RPMI8226 (cell line): ENCODE measurements at regions not wholly inside any gene's neighbourhood (a gene's known extent, or its start where the extent isn't known, plus 50 kb on each side); places are given as distances from the start of the nearest gene placed in this dataset.
A peak's percentile ranks its signal among the peaks of the same experiment; 100 is the strongest.
"Not testable (repeated sequence)": the region's sequence is repeated elsewhere in the genome, so short reads cannot be mapped to it uniquely, and the experiment has no call there.

Experiments used
- DNase-seq: peaks from one replicate; pipeline ENCODE4 v3.0.0-alpha.2; 2015

DNA sequence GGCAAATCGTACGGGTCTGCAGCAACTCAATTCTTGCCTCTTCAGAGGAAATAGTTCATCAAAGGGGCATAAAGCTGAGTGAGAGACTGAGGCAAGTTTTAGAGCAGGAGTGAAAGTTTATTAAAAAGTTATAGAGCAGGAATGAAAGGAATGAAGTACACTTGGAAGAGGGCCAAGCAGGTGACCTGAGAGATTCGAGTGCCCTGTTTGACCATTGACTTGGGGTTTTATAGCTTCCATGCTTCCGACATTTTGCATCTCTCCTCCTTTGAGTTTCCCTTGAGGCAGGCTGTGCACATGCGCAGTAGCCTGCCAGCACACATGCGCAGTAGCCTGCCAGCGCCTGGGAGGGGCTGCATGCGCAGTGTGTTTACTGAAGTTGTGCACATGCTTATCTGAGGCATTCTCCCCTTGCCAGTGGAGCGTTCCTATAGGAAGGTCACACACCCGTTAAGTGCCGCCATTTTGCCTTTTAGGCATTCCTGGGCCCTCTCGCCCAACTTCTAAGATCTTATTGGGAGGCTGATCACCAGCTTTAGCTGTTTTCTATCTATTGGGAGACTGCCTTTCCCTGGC, 265.5 kb upstream of the MGAT5 start:
- no peak for DNase-seq

DNA sequence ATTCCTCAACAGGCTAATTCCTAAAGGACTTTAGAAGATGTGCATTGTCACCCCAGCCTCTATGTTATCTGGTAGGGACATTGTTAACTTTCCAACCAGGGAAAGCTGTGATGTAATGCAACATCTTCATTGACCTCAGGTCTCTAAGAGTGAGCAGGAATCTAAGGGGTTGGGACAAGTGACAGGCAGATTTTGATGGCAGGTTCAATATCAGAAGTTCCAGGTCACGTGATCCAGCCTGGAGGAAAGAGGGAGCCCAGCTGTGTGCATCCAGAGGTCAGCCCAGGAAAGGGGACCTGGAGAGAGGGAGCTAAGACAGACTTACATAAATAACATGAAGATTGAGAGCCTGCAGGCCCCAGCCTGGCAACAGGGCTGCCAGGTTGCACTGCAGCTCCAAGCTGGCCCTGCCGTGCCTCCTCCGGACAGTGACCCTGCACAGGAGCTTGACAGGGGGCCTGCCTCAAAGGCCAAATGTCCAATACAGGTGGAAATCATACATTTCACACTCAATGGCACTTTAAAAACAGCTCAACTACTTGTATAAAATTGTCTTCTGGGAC, 262.2 kb upstream of the MGAT5 start:
- no peak for DNase-seq

DNA sequence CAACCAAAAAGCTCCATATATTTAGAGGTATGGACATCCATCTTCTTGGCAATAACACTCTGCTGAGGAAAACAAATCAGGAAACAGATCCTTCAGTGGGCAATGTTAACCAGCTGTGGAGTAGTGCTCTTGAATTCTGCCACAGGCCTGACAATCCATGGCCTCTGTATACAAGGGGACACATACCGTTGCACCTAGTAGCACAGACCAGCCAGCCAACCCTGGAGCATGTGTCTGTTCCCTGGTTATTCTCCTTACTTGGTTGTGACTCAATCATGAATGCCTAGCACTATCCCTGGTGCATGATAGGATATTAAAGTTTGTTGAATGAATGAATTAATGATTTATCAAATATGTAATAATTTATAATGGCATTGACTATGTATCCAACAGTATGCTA, 261.4 kb upstream of the MGAT5 start:
- DNase-seq, result no peak

DNA sequence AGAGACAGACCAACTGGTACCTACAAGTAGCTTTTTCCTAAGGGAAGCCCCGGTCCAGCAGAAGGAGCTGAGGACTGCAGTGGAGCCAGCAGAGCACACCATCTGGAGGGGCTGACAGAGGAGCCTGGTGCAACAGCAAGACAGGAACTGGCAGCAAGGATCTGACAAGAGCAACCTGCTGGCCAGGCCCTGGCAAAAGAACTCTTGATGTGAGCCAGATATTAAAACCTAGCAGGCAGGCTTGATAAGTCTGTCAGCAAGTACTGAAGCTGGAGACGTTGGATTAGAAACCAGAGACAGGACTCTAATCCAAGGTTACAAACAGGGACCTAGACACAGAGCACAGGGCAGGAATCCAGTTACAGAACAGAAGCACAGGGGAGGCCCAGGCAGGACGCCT, 260.7 kb upstream of the MGAT5 start:
- no peak for DNase-seq

DNA sequence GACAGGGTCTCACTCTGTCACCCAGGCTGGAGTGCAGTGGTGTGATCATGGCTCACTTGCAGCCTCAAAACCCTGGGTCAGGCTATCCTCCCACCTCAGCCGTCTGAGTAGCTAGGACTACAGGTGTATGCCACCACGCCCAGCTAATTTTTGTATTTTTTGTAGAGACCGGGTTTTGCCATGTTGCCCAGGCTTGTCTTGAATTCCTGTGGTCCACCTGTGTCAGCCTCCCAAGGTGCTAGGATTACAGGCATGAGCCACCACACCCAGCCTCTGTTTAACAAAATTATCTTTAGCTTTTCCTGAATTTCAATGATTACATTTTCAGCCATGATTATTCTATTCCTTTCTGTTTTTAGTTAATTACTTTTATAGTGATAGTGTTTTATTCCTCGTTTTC, 255.1 kb upstream of the MGAT5 start:
- DNase-seq, result not testable (repeated sequence)

DNA sequence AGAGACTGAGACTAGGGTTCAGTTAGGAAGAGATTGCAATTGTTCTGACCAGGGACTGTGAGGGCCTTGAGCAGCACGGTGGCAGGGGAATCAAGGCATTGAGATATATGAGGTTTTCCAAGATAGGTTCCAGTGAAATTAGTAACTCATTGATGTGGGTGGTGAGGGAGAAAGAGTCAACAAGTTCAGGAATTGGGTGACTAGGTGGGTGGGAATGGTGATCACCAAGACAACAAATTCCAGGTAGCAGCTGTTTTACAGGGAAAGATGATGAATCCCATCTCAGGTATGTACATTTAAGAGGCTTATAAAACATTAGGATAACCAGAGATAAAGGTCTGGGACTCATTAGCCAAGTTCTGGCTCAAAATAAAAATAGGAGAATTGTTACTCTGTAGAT, 251.5 kb upstream of the MGAT5 start:
- no peak for DNase-seq

DNA sequence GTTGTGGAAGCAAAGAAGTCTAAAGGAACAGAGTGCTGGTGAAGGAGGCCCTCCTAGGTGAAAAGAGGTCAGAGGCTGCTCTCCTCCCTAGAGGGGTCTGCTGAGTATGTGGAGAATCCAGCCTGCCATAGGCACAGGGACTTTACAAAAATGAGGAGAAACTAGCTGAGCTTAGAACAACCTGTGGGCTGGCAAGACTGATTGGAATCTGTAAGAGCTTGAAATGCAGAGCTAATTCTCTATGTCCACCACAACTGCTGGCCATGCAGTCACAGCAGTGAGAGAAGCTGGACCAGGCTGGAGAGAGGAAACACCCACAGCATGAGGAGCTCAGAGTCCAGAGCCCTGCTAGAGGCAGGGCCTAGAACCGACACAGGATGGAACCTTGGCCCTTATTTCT, 251.0 kb upstream of the MGAT5 start:
- DNase-seq, result no peak

DNA sequence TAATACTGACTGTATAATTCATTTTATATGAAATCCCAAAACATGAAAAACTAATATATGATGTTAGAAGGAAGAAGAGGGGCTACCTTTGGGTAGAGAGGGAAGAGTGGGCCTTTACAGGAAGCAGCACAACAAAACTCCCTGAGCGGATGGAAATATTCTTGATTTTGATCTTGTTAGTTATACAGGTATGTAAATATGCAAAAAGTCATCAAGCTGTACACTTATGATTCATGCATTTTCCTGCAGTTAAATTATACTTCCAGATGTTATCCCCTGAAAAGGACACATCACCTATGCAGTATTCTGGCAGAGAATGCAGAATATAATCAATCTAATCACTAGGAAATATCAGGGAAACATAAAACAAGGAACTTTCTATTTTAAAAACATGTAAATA, 249.4 kb upstream of the MGAT5 start:
- no peak for DNase-seq

DNA sequence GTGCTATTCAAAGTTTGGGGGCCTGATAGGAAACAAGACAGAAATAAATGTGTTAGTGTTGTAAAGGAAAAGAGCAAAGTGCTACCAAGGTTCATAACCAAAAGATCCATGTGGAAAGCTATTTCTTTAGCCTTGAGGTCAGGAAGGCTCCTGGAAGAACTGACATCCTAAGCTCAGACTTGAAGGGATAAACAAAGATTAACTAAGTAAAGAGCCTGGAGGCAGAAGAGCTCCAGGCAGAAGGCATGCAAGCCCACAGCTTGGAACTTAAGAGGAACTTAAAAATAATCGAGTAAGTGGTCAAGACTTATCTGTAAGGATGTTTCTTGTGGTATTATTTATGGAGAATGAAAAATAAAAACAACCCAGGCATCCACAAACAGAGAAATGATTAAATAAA, 245.0 kb upstream of the MGAT5 start:
- DNase-seq, result no peak

DNA sequence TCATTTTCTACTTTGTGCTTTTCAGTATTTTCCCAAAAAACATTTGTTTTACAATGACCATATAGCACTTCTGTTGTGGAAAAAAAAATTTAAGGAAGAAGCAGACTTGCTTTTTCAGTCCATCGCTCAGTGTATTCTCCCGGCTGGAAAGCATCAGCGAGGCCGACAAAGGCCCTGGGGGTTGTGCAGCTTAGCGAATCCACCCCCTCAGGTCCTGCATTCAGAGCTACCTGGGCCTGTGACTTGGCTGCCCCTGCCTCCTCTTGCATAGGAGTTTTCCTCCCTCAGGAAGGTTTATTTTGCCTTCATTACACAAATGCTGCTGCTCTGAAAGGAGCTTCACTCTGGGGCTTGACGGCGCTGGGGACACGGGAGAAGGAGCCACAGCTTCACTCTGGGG, 244.4 kb upstream of the MGAT5 start:
- no peak for DNase-seq

DNA sequence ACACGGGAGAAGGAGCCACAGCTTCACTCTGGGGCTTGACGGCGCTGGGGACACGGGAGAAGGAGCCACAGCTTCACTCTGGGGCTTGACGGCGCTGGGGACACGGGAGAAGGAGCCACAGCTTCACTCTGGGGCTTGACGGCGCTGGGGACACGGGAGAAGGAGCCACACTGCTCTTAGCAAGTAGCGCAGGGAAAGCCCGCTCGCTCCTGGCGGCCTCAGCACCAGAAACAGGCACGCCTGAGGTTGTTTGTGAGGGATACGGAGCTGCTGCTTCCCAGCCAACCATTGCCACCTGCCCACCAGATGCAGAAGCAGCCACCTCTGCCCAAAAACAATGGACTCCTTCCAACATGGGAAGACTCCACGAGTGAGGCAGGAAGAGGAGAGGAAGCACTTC, 244.0 kb upstream of the MGAT5 start:
- DNase-seq, result not testable (repeated sequence)

DNA sequence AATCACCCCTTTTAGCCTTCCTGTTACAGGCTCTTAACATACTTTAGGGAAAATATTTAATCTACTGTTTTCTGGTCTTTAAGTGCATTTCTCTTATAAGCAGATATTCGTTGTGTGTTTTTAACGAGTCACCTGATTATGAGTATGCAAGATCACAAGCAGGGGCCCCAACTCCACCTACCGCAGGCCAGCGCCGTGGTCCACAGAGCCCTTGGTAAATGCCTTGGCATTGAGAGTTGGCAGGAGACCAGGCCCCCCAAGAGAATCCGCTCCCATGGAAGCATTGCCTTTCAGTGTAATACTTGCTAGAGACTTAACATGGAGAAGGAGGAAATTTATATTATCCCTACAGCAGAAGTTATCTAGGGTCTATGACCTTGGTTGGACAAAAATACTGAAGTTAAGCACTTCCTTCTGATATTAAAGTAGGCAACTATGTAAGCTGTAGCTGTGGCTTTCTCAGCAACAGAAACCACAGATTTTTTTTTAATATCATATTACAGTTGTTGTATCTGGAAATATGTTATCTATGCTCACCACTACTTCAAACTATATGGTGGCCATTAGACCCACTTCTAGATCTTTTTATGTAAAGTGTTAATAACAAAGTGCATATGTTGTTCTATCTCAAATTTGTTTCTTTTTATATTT, 241.8 kb upstream of the MGAT5 start:
- no peak for DNase-seq

DNA sequence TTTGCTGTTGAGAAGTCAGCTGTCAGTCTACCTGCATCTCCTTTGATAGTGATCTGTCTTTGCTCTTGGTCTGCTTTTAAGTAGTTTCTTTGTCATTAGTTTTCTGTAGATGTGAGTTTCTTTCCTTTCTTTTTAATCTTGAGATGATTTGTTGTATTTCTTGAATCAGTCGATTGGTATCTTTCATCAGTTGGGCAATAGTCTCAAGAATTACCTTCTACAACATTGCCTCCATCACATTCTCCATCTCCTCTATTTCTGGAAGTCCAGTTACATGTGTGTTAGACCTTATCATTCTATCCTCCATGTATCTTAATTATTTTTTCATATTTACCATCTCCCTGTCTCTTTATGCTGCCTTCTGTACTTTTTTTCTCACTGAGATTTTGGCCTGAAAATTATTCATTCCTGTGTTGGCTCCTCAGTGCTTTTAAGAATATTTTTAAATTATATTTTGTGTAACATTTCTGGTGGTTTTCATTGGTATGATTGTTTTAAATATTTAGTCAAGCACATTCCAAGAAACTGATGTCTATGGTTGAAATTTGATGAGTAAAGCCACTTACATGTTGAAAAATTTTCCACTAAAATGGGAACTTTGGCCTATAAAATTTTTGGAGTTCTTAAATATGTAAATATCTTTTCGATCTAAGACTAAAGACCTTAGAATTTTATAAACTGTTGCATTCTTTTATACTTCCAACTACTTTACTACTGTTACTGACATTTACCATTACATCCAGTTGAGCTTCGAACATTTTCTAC, 239.5 kb upstream of the MGAT5 start:
- no peak for DNase-seq

DNA sequence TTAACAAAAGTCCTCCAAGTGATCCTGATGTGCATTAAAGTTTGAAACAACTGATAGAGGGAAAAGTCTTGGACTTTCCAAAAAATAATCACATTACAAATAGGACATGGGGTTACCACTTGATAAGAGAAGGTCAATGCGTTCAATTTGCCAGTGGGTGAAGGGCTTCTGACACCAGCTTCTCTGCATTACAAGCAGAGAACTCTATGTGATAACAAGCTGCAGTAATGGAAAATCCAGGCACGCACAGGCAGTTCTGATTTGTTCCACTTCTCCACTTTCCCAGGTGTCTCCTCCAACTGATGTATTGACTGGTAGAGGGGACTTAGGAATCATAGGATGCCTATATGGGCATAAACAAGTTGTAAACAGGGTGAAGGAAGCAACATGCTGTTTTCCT, 234.0 kb upstream of the MGAT5 start:
- no peak for DNase-seq

DNA sequence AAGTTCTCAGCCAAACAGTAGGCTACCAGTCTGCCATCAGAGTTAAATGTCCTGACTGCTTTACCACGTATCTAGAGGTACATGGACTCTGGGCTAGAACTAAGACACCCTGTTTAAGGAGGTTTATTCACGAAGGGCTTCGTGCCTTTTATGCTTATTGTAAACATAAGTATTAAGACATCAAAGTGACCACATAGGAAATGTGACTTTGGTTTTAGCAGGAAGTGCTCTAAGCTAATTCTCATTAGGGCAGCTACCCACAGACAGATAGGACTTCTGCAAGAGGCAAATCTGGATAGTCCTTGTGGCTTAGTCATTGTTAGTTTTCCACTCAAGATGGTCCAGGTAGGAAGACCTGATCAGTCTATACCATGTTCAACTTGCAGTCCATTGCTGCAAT, 233.3 kb upstream of the MGAT5 start:
- peak; percentile 10 for DNase-seq

DNA sequence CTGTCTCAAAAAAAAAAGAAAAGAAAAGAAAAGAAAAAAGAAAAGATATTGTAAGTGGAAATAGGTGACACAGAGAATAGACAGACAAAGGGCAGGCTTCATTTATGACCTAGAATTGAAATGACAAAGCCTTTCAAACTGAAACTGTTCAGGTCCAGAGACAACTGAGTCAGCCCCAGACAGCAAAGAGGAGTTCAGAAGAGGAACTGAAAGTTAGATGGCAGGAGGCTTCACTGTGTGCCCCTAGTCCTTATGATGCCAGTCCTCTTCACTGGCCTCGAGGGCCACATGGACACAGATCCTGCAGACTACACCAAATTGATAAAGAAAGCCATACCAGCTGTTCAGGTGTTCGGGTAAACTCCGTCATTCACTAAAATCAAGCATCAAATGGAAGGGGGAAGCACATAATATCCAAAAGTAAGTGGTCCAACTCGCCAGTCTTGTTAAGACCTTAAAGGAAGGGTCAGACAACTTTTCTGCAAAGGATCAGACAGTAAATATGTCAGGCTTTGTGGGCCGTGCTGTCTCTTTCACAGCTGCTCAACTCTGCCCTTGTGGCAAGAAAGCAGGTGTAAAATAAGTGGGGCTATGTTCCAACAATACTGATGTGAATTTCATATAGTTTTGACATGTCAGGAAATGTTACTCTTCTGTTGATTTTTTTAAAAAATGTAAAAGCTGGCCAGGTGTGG, 231.9 kb upstream of the MGAT5 start:
- DNase-seq, result peak; percentile 91

DNA sequence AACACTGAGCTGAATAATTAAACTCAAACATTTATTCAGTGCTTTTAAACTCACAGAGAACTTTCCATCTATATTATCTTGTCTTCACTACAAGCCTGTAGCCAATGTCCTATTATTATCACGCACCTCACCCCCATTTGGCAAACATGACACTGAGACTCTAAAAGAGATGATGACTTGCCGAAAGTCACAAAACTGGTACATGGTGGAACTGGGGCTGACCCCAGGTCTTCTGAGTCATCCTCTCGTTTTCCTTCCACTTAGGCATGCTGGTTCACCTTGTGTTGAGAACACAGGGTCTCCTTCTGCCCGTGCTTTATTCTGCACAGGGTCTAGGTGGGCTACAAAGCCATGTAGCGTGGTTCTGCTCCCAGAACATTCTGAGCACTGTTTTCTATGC, 230.0 kb upstream of the MGAT5 start:
- peak; percentile 73 for DNase-seq

DNA sequence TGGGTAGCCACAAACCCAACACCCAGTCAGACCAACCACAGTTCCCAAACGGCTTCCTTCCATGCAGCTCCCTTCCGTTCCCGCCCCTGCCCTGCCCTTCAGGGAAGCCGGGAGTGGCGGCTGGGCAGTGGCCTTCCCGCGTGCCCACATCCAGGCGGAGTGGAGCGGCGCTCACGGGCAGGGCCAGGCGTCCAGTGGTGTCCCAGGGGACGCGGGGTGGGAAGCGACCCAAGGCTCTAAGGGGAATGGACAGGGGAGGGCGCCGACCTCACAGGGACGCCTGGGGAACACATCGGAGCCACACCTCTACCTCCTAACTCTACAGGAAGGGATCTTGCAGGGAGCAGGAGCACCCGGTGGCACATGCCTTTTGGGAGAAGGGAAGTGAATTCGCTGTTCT, 225.9 kb upstream of the MGAT5 start:
- no peak for DNase-seq

DNA sequence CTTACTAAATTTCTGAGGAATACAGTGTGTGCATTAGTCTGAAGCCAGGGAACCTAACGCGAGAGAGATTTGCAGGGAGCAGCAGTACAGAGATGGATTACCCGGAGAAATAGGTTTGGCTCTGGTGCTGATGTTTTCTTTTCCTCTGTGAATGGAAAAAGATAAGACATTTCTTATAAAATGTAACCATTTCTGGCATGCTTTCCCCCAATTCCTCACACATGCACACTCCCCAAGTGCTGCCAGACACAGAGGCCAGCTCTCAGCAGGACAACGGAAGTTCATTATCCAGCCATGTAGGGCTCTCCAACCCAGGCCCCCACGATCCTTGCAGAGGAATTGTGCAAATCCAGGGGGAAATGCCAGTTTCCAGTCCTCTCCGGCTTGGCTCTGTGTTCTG, 224.5 kb upstream of the MGAT5 start:
- no peak for DNase-seq

DNA sequence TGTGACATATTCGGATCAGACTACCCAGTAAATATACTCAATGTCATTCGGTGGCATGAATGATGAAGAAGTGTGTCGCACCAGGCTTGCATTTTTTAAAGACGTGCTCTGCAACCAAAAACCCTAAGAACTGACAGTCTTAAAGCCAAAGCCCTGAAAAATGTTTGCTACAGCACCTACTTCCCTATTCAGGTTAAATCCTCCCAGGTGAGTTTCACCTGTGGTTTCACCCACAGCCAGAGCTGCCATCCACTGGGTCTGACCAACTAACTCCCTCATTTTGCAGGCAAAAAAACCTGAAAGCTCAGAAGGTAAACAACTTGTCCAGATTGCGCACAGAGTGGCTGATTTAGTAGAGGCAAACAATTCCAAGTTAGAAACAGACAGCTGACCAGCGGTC, 222.3 kb upstream of the MGAT5 start:
- DNase-seq, result peak; percentile 68

DNA sequence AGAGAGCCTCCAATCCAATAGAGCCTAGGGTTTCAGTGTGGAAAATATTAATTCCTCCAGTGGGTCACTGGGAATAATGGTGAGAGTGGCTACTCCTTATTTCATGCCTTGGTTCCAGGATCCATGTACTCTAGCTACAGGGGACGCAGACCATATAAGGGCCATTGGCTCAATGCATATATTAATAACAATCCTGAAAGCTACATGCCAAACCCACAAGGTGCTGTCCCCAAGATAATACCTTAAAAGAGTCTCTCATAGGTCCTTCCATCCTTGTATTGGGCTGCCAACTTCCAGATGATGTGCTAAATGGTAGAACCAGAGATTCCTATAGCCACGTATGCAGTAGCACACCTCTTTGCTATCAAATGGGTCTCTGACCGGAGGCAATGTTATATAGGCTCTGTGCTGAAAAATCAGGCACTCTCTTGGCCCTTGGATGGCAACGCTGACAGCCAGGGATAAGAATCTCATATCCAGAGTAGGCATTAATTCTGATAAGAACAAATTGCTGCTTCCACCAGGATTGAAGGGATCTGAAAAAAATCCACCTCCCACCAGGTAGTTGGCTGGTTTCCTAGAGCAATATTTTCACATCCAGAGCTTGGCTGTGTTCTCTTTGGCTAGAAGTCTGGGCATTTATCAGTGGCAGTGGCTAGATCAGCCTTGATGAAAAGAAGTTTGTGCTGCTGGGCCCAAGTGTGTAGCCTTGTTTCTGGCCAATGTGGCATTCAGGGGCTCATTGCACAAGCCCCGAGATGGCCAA, 218.1 kb upstream of the MGAT5 start:
- DNase-seq, result no peak

DNA sequence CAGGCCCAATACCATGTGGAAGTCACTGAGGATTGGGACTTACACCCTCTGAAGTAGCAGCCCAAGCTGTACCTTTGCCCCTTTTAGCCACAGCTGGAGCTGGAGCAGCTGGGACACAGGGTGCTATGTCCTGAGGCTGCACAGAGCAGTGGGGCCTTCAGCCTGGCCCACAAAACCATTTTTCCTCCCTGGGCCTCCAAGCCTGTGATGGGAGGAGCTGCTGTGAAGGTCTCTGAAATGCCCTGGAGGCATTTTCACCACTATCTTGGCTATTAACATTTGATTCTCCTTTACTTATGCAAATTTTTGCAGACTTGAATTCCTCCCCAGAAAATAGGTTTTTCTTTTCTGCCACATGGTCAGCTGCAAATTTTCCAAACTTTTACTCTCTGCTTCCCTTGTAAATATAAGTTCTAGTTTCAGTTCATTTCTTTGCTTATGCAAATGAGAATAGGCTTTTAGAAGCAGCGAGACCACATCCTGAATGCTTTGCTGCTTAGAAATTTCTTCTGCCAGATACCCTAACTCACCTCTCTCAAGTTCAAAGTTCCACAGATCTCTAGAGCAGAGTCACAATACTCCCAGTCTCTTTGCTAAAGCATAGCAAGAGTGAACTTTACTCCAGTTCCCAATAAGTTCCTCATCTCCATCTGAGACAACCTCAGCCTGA, 213.8 kb upstream of the MGAT5 start:
- DNase-seq, result peak; percentile 12
